AG10803 (cell line): ENCODE measurements at regions not wholly inside any gene's neighbourhood (a gene's known extent, or its start where the extent isn't known, plus 50 kb on each side); places are given as distances from the start of the nearest gene placed in this dataset.
"Not testable (repeated sequence)": the region's sequence is repeated elsewhere in the genome, so short reads cannot be mapped to it uniquely, and the experiment has no call there.

Source experiments
- DNase-seq: peaks from one replicate; pipeline ENCODE4 v3.0.0; 2010; ENCODE audit warnings: low read depth
- H3K4me3 ChIP-seq: 2 replicates; pipeline ENCODE4 v1.5.1; 2011; ENCODE audit warnings: mild to moderate bottlenecking, low read length, control low read depth
- TF ChIP-seq, protein P1 (sequence below): conservative IDR thresholded peaks from 2 replicates; pipeline ENCODE4 v1.5.1; 2011; ENCODE audit warnings: mild to moderate bottlenecking, low read length, control low read depth, inconsistent platforms

DNA sequence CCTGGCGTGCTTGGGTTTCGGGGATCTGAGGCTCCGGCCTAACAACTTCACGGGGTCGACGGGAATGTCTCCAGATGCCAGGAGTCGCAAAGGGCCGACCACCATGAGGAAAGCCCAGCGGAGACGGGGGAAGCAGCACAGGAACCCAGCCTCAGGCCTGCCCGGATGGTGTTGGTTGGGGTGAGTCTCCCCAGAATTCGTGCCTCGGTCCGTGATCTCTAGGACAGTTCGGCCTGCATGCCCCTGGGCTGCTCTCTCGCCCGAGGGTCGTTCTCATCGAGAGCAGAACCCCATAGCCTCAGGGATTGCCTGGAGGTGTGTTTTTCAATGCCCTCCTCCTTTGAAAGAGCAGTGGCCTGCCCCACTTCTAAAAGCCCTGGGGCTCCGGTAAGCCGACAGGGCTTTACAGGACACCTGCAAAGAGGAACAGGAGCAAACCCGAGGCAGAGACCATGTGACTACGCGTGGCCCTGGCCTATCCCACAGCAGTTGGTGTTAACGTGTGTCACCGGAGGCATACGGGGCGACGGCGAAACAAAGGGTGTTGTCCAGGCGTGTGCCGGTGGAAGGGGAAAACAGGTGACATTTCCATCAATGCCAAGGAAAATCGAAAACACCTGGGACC lies 973.1 kb upstream of the DEFB115 start:
- H3K4me3 ChIP-seq, result peak overlapping the region; percentile 46
- TF ChIP-seq, protein P1, sequence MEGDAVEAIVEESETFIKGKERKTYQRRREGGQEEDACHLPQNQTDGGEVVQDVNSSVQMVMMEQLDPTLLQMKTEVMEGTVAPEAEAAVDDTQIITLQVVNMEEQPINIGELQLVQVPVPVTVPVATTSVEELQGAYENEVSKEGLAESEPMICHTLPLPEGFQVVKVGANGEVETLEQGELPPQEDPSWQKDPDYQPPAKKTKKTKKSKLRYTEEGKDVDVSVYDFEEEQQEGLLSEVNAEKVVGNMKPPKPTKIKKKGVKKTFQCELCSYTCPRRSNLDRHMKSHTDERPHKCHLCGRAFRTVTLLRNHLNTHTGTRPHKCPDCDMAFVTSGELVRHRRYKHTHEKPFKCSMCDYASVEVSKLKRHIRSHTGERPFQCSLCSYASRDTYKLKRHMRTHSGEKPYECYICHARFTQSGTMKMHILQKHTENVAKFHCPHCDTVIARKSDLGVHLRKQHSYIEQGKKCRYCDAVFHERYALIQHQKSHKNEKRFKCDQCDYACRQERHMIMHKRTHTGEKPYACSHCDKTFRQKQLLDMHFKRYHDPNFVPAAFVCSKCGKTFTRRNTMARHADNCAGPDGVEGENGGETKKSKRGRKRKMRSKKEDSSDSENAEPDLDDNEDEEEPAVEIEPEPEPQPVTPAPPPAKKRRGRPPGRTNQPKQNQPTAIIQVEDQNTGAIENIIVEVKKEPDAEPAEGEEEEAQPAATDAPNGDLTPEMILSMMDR, result no peak
- DNase-seq, result no peak

DNA sequence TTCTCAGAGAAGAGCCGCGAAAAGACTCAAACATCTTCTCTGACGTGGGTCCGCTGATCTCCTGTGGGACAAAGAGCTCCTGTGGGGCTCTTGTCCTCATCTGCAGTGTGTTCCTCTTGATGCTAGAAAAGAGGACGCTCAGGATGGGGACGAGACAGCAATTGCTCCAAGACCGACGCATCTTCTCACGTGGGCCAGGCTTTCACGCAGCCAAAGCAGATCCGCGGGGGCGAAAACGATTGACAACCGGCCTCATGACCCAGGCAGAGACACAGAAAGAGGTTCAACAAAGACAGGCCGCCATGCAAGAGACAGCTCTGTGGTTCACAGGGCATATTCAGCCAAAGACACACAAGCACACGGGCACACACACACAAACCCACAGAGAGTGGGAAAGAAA lies 971.8 kb upstream of the DEFB115 start:
- TF ChIP-seq, protein P1, result no peak
- DNase-seq, result no peak

DNA sequence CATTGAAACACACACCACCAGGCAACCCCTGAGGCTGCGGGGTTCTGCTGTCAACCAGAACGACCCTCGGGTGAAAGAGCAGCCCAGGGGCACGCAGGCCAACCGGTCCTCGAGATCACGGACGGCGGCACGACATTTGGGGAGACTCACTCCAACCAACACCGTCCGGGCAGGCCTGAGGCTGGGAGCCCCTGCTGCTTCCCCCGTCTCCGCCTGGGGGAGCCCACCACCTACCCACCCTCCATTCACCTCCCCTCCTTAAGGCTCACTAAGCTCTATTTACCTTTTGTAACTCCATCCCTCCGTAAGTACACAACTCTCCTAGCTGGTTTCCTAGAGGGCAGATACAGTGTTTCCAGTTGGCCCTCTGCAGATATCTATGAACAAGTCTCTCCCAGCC lies 971.3 kb upstream of the DEFB115 start:
- TF ChIP-seq, protein P1, result no peak
- DNase-seq, result no peak
- no peak overlapping the region for H3K4me3 ChIP-seq

More for the DNA sequence above, 971.8 kb upstream of the DEFB115 start:
- H3K4me3 ChIP-seq, result no peak overlapping the region

DNA sequence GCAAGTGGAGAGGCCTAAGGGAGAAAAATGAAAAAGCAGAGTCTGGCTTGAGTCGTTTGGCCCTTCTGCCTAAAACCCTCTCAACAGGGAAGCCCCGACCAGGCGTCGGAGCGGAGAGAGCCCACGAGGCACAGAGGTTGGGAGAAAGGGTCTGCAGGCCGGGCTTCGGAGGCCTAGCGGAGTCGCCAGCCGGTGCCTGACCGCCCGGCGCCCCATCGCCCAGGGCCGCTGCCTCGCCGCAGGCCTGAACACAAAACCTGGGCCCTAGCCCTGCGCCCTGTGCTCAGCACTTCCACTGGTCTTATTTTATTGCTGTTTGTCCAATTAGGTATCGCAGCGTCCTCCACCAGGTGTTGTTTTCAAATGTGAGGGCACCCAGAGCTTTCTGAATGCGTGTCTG lies 970.0 kb upstream of the DEFB115 start:
- not testable (repeated sequence) for H3K4me3 ChIP-seq, DNase-seq

DNA sequence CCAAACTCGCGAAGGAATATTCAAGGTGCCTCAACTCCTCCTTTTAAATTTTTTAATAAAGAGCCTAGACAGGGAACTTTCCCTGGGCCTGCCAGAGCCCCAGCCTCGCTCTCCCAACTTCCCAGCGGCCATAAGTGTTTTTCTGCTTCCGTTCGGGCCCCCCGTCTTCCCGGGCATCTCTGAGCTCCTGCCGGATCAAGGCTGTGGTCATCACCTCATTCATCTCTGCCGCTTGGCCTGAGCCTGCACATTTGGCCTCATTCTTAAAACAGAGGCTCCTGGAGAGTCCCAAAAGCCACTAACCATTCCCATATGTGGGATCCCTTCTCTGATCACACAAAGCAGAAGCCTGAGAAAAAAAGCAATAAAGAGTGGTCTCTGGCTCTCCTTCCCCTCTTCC lies 969.1 kb upstream of the DEFB115 start:
- DNase-seq, result peak; percentile 35
- TF ChIP-seq, protein P1, result no peak
- H3K4me3 ChIP-seq, result no peak overlapping the region

DNA sequence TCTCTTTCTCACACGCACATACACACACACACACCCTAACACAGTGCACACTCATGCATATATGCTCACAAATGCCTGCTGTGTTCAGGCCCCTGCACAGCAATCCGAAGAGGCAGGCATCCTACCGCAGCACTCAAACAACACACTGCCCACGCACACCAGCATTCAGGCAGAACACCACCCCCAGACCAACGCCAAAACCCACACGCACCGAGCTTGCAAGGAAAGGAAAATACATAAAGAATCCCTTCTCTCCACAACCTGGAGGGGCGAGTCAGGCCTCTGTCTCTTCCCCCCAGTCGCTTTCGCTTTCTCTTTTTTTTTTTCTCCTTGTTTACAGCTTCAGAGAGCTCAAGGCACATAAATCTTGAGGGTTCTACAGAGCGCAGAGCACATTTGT lies 968.4 kb upstream of the DEFB115 start:
- not testable (repeated sequence) for H3K4me3 ChIP-seq, DNase-seq

DNA sequence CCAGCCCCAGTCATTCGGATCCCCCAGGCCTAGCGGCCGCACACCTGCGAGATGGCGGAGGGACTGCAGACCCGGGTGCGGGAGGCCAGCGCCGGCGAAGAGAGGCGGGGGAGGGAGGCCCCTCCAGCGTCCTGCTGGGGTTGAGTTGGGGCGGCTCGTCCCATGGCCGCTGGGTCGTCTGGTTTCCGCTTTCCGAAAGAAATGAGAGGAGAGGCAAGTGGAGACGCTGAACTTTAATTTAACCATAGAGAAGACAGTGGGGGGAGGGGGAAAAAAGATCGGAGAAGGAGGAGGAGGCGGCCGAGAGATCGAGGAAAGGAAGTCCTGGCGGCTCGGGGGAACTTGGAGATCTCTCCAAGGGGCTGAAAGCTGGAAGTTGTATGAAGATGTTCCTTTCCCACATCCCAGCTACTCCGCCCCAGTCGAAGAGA lies 967.7 kb upstream of the DEFB115 start:
- not testable (repeated sequence) for DNase-seq
- H3K4me3 ChIP-seq, result 0 out of 2 replicates have a peak overlapping the region, but pooled peaks have one; percentile 12

DNA sequence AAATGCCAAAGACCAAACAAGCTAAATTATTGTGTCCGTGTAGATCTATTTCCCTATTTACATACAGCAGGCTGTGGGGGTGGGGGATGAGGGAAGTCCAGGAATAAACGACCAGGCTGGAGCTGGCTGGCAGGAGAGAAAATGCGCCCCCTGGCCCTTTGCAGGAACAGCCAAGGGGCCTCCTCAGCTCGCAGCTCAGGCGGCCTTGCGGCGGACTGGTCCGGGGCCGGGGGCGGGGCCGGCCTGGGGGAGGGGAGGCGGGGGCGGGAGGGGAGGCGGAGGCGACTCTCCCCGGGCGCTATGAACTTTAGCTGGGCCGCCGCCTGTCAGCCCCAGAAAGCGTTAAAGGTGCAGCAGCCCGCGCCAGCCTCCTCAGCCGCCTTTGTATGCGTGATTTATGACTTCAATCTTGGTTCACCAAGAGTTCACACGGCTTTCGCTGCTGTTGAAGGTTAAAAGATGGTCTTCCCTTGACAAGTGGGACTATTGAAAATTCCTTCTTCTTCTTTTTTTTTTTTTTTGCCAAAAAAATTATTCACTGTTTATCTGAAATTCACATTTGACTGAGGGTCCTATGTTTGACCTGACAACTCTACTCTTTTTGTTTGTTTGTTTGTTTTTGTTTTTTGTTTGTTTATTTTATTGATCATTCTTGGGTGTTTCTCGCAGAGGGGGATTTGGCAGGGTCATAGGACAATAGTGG lies 967.0 kb upstream of the DEFB115 start:
- H3K4me3 ChIP-seq, DNase-seq: not testable (repeated sequence)

DNA sequence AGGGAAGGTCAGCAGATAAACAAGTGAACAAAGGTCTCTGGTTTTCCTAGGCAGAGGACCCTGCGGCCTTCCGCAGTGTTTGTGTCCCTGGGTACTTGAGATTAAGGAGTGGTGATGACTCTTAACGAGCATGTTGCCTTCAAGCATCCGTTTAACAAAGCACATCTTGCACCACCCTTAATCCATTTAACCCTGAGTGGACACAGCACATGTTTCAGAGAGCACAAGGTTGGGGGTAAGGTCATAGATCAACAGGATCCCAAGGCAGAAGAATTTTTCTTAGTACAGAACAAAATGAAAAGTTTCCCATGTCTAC lies 966.4 kb upstream of the DEFB115 start:
- not testable (repeated sequence) for H3K4me3 ChIP-seq, DNase-seq

DNA sequence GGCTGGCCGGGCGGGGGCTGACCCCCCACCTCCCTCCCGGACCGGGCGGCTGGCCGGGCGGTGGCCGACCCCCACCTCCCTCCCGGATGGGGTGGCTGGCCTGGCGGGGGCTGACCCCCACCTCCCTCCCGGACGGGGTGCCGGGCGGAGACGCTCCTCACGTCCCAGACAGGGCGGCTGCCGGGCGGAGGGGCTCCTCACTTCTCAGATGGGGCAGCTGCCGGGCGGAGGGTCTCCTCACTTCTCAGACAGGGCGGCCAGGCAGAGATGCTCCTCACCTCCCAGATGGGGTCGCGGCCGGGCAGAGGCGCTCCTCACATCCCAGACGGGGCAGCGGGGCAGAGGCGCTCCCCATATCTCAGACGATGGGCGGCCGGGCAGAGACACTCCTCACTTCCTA lies 965.8 kb upstream of the DEFB115 start:
- not testable (repeated sequence) for DNase-seq, H3K4me3 ChIP-seq

DNA sequence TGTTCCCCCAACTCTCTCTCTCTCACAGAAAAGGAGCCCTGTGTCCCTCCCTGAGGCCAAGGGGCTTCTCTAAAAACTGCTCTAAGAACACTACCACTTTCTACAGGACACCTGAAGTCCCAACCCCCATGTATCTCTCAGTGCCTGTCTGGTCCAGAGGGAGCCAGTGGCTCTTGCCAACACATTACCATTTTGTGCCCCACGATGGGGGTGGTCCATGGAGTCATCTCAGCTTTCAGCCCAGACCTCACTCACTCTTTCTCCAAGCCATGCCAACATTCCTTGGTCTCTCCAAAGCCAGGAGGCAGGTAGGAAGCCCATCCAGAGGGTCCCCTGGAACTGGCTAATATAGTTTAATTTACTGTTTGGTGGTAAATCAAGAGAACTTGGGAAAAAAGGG lies 962.1 kb upstream of the DEFB115 start:
- H3K4me3 ChIP-seq, DNase-seq: not testable (repeated sequence)

DNA sequence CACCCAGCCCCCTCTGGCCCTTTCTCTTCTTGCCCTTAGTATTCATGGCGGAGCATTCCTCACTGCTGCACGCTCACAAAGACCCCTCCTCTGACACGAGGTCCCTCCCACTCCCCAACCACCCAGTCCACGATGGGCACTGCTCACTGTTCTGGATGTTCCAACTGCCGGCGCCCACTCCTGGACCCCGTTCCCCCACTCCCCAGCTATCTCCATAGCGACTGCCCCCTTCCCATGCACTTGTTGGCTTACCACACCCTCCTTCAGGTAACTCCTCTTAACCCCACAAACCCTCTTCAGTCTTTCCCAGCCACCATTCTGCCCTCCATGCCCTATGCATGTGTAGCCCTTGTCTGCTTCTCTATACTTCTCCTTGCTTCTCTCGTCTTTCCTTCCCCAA lies 961.5 kb upstream of the DEFB115 start:
- H3K4me3 ChIP-seq, DNase-seq: not testable (repeated sequence)

DNA sequence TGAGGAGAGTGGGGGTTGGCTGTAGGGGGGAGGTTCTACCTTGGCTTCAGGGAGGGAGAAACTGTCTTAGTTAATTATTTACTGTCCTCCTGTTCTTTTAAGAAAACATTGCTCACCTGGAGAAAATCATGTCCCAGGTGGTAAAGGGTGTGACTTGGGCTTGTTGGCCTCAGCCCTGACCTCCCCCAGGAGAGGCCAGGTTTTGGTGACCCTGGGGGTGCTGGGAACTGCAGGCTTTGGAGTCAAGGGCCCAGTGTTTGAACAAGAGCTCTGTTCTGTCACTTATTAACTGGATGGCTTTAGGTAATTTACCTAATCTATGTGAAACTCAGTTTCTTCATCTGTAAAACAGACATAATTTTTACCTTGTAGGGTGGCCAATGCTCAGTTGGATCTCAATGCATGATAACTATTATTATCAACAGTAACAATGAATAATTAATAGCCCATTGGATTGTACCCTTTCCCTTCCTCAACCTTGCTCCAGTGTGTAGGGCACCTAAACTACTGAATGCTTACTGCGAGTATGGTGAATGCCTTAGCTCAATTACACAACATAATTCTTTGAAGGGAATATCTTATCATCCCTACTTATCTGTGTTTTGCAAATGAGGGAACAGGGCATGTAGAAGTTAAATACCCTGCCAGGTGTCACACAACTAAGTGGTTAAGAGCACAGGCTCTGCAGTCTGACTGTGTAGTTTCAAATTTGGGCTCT lies 959.4 kb upstream of the DEFB115 start:
- not testable (repeated sequence) for H3K4me3 ChIP-seq, DNase-seq

DNA sequence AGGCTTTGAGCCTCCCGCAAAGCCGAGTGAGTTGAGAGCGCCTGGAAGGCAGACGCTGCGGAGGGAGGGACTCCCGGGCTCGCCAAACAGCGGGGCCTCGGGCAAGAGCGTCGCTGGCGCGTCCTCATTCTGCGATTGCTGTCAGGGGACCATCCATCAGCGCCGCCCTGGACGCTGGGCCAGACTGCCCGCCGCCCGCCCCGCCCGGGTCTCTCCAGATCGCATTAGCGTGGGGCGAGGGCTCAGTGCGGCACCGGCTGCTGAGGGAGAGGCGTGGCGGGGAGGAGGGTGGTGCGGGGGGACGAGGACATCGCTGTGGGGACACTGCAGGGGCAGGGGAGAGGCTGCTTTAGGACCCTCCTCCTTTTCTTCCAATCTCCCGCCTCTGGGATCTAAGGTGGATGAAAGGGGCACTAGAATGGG lies 957.2 kb upstream of the DEFB115 start:
- not testable (repeated sequence) for H3K4me3 ChIP-seq, DNase-seq

DNA sequence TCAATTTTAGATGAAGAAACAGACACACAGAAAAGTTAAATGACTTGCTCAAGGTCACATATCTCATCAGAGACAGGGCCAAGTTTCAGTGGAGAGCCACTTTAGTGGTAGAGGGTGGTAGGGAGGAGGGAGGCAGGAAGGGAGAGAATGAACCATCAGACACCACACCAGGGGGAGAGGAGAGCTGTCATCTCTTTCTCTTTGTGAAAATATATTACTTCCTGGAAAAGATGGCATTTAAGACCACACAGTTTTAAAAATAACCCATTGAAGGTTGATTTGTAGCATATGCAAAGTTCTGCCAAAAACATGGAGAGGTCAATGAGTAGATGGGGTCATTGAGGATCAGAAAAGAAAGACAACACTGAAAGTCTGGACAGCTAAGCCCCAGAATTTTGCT lies 954.7 kb upstream of the DEFB115 start:
- DNase-seq, H3K4me3 ChIP-seq: not testable (repeated sequence)
